CD4-positive, alpha-beta T cell (primary cell): ENCODE measurements at regions not wholly inside any gene's neighbourhood (a gene's known extent, or its start where the extent isn't known, plus 50 kb on each side); places are given as distances from the start of the nearest gene placed in this dataset.

Experiments used
- ATAC-seq: fragments of 200-7000 bp; cut with Tn5 transposase; one replicate; pipeline ENCODE4 v1.10.0; 2022; ENCODE audit warnings: mild to moderate bottlenecking; ENCODE audit not compliant: poor library complexity
- CTCF ChIA-PET: fragments of 350-600 bp; sonication (Branson Sonifier 250); formaldehyde crosslinking; loops from one replicate; lab custom pipeline; 2021; ENCODE audit warnings: antibody characterized with exemption, inconsistent platforms; lab: Charles Lee
- POLR2A ChIA-PET: fragments of 350-600 bp; sonication (Branson Sonifier 250); formaldehyde crosslinking; loops from one replicate; lab custom pipeline; 2021; ENCODE audit warnings: antibody characterized with exemption, inconsistent platforms; lab: Charles Lee
- DNase-seq, 14 experiments: peaks; one replicate each; pipeline ENCODE4 v3.0.0-alpha.2; 2013 to 2020; ENCODE audit warnings: mixed read lengths in 2 of 14
- H3K27ac ChIP-seq, 2 donors: one replicate each; pipeline versions ENCODE4 v1.5.1 to v1.7.0; 2013; ENCODE audit warnings: low read length in 2 of 2, low read depth in 1 of 2, mild to moderate bottlenecking in 1 of 2
- H3K27me3 ChIP-seq, 2 experiments: 1 replicate in 1 of 2; 2 replicates in 1 of 2; pipeline versions ENCODE4 v1.6.1 to v1.7.0; 2013; ENCODE audit warnings: low read length in 2 of 2, control low read depth in 1 of 2, mild to moderate bottlenecking in 1 of 2, moderate library complexity in 1 of 2; ENCODE audit not compliant: insufficient read depth in 2 of 2, control insufficient read depth in 1 of 2
- H3K36me3 ChIP-seq: one replicate; pipeline ENCODE4 v1.6.1; 2013; ENCODE audit warnings: low read length, control low read depth; ENCODE audit not compliant: insufficient read depth
- H3K4me1 ChIP-seq: one replicate; pipeline ENCODE4 v1.6.1; 2013; ENCODE audit warnings: low read length, control low read depth; ENCODE audit not compliant: insufficient read depth
- H3K4me3 ChIP-seq: one replicate; pipeline ENCODE4 v1.5.1; 2013; ENCODE audit warnings: mild to moderate bottlenecking, low read length, moderate library complexity
- H3K9me3 ChIP-seq, 2 experiments: 1 replicate in 1 of 2; 2 replicates in 1 of 2; pipeline versions ENCODE4 v1.6.1 to v1.7.0; 2013; ENCODE audit warnings: low read length in 2 of 2, mild to moderate bottlenecking in 2 of 2, control low read depth in 1 of 2, moderate library complexity in 1 of 2; ENCODE audit not compliant: control insufficient read depth in 1 of 2, insufficient read depth in 1 of 2
- H3K27ac Mint-ChIP-seq: one replicate; pipeline ENCODE4 v1.8.0; 2020; ENCODE audit warnings: mixed read lengths
- H3K27me3 Mint-ChIP-seq: one replicate; pipeline ENCODE4 v1.8.0; 2021; ENCODE audit warnings: mixed read lengths
- H3K36me3 Mint-ChIP-seq: one replicate; pipeline ENCODE4 v1.8.0; 2021; ENCODE audit warnings: low read depth, mixed read lengths
- H3K4me1 Mint-ChIP-seq: one replicate; pipeline ENCODE4 v1.8.0; 2021; ENCODE audit warnings: low read depth, mixed read lengths
- H3K4me3 Mint-ChIP-seq: one replicate; pipeline ENCODE4 v1.8.0; 2020; ENCODE audit warnings: mild to moderate bottlenecking, mixed read lengths
- H3K9me3 Mint-ChIP-seq: one replicate; pipeline ENCODE4 v1.8.0; 2020; ENCODE audit warnings: mixed read lengths
- CTCF ChIP-seq: fragments of 200-600 bp; IDR thresholded peaks from one replicate; pipeline ENCODE4 v1.8.0; 2022; ENCODE audit warnings: antibody characterized with exemption, mild to moderate bottlenecking
- intact Hi-C, 2 experiments: fragments of 100-400 bp; cut with DNase I in 1 of 2; cut with micrococcal nuclease in 1 of 2; formaldehyde crosslinking; loops; one replicate each; pipeline versions ENCODE4 v1.15.1 to v1.9.0; 2023 to 2025; cut with DNase I, micrococcal nuclease

GRCh38 chr7:1367501-1368183, 91.6 kb downstream of the MICALL2 start:
- no peak for TF ChIP-seq CTCF
- ATAC-seq = no peak
- CTCF ChIA-PET = no interaction called here
- Histone ChIP-seq H3K9me3 (peaks cover 0 to 59% of the 10 kb centered on the region in 2 experiments), H3K27ac (no peak overlapping the region), H3K27me3 (peaks cover 38% of the 10 kb centered on the region in 2 experiments), H3K4me1 (peaks cover 7% of the 10 kb centered on the region), H3K36me3 (no peaks in the 10 kb centered on the region), H3K4me3 (no peak overlapping the region)
- Mint-ChIP-seq H3K4me3 (no peak overlapping the region), H3K27me3 (peaks cover 50% of the 10 kb centered on the region), H3K9me3 (no peaks in the 10 kb centered on the region), H3K4me1 (peaks cover 4% of the 10 kb centered on the region), H3K36me3 (no peaks in the 10 kb centered on the region), H3K27ac (no peak overlapping the region)
- POLR2A ChIA-PET = no interaction called here
- DNase-seq = no peak
- intact Hi-C loops = no loop called here

GRCh38 chr7:1368184-1368681, 91.0 kb downstream of the MICALL2 start:
- H3K27me3 ChIP-seq = peaks cover 38% of the 10 kb centered on the region in 2 experiments
- Mint-ChIP-seq H3K27me3 (peaks cover 55% of the 10 kb centered on the region), H3K27ac (no peak overlapping the region), H3K4me1 (peaks cover 4% of the 10 kb centered on the region), H3K4me3 (no peak overlapping the region), H3K9me3 (no peaks in the 10 kb centered on the region), H3K36me3 (no peaks in the 10 kb centered on the region)
- TF ChIP-seq CTCF = no peak
- H3K27ac ChIP-seq = no peak overlapping the region
- intact Hi-C loops = no loop called here
- no peak for ATAC-seq
- no peak for DNase-seq
- H3K4me3 ChIP-seq = no peak overlapping the region
- ChIA-PET POLR2A (no interaction called here), CTCF (no interaction called here)
- peaks cover 7% of the 10 kb centered on the region for H3K4me1 ChIP-seq
- H3K36me3 ChIP-seq = no peaks in the 10 kb centered on the region
- H3K9me3 ChIP-seq = peaks cover 0 to 54% of the 10 kb centered on the region in 2 experiments

GRCh38 chr7:1368682-1369571, 90.3 kb downstream of the MICALL2 start:
- ATAC-seq (peak; percentile 55), DNase-seq (peak in 6 of 14 experiments; percentile 7 to 51 (median 18))
- peaks cover 4% of the 10 kb centered on the region for H3K4me1 Mint-ChIP-seq
- H3K4me3 Mint-ChIP-seq = no peak overlapping the region
- intact Hi-C loops = no loop called here
- H3K27ac ChIP-seq = no peak overlapping the region
- POLR2A ChIA-PET = no interaction called here
- TF ChIP-seq CTCF = no peak
- H3K27ac Mint-ChIP-seq = no peak overlapping the region
- no peak overlapping the region for H3K4me3 ChIP-seq
- no peaks in the 10 kb centered on the region for H3K36me3 ChIP-seq
- CTCF ChIA-PET = no interaction called here
- H3K27me3 Mint-ChIP-seq = peaks cover 59% of the 10 kb centered on the region
- H3K36me3 Mint-ChIP-seq = no peaks in the 10 kb centered on the region
- no peaks in the 10 kb centered on the region for H3K9me3 Mint-ChIP-seq
- peaks cover 7% of the 10 kb centered on the region for H3K4me1 ChIP-seq
- H3K9me3 ChIP-seq = peaks cover 0 to 52% of the 10 kb centered on the region in 2 experiments
- H3K27me3 ChIP-seq = peaks cover 38% of the 10 kb centered on the region in 2 experiments
